Caco-2 (cell line): ENCODE measurements at regions not wholly inside any gene's neighbourhood (a gene's known extent, or its start where the extent isn't known, plus 50 kb on each side); places are given as distances from the start of the nearest gene placed in this dataset.

ENCODE experiments used
- BruUV-seq: library from RNA; stranded (reverse); fragments of 400-500 nt; replicated peaks from 2 replicates; lab custom pipeline; 2021; lab: Mats Ljungman, UMichigan
- CTCF ChIA-PET: fragments of 300-600 bp; sonication (Branson Sonifier 250); formaldehyde crosslinking; loops from one replicate; lab custom pipeline; 2022; ENCODE audit warnings: antibody characterized with exemption; lab: Charles Lee
- POLR2A ChIA-PET: fragments of 300-600 bp; sonication (Branson Sonifier 250); formaldehyde crosslinking; loops from one replicate; lab custom pipeline; 2022; ENCODE audit warnings: antibody characterized with exemption; lab: Charles Lee
- DNase-seq, 2 experiments: peaks; one replicate each; pipeline versions ENCODE4 v3.0.0 to v3.0.0-alpha.2; 2020 to 2022
- H3K27me3 ChIP-seq: replicated peaks from 2 replicates; pipeline ENCODE4 v1.6.0; 2011; ENCODE audit warnings: low read length; ENCODE audit not compliant: control insufficient read depth, insufficient read depth
- H3K36me3 ChIP-seq: 2 replicates; pipeline ENCODE4 v1.5.1; 2011; ENCODE audit warnings: low read length; ENCODE audit not compliant: control insufficient read depth, insufficient read depth
- H3K4me1 ChIP-seq: fragments of 250-450 bp; sonication (Bioruptor Pico); 2 replicates; pipeline ENCODE4 v1.5.1; 2020; ENCODE audit warnings: mild to moderate bottlenecking
- H3K4me3 ChIP-seq: 2 replicates; pipeline ENCODE4 v1.5.1; 2011; ENCODE audit warnings: low read depth, mild to moderate bottlenecking, control low read depth, low read length
- H3K9me3 ChIP-seq: fragments of 250-450 bp; sonication (Bioruptor Pico); 2 replicates; pipeline ENCODE4 v1.5.1; 2020; ENCODE audit warnings: mild to moderate bottlenecking, moderate library complexity
- H3K27ac Mint-ChIP-seq: one replicate; pipeline ENCODE4 v1.8.0; 2022; ENCODE audit warnings: mixed read lengths; ENCODE audit not compliant: unreplicated experiment
- H3K27me3 Mint-ChIP-seq: one replicate; pipeline ENCODE4 v1.8.0; 2022; ENCODE audit warnings: mixed read lengths; ENCODE audit not compliant: insufficient read depth, unreplicated experiment
- H3K36me3 Mint-ChIP-seq: one replicate; pipeline ENCODE4 v1.8.0; 2022; ENCODE audit warnings: mild to moderate bottlenecking, mixed read lengths; ENCODE audit not compliant: insufficient read depth, unreplicated experiment
- H3K4me1 Mint-ChIP-seq: one replicate; pipeline ENCODE4 v1.8.0; 2022; ENCODE audit warnings: low read depth, mixed read lengths; ENCODE audit not compliant: unreplicated experiment
- H3K4me3 Mint-ChIP-seq: one replicate; pipeline ENCODE4 v1.8.0; 2022; ENCODE audit warnings: mild to moderate bottlenecking, moderate library complexity, mixed read lengths; ENCODE audit not compliant: unreplicated experiment
- H3K9me3 Mint-ChIP-seq: one replicate; pipeline ENCODE4 v1.8.0; 2022; ENCODE audit warnings: mixed read lengths; ENCODE audit not compliant: unreplicated experiment
- intact Hi-C: fragments of 100-400 bp; cut with micrococcal nuclease; formaldehyde crosslinking; loops from one replicate; pipeline ENCODE4 v1.10.0; 2022; ENCODE audit not compliant: unreplicated experiment
- TF ChIP-seq, protein P1 (sequence below), 2 experiments: fragments of 200-600 bp in 1 of 2; IDR thresholded peaks; 1 replicate in 1 of 2; 2 replicates in 1 of 2; pipeline versions ENCODE4 v1.5.1 to v1.8.0; 2011 to 2022; ENCODE audit warnings: antibody characterized with exemption in 1 of 2, control low read depth in 1 of 2, inconsistent platforms in 1 of 2, low read depth in 1 of 2, low read length in 1 of 2, mild to moderate bottlenecking in 1 of 2, moderate library complexity in 1 of 2; ENCODE audit not compliant: insufficient read depth in 1 of 2, severe bottlenecking in 1 of 2, unreplicated experiment in 1 of 2

DNA sequence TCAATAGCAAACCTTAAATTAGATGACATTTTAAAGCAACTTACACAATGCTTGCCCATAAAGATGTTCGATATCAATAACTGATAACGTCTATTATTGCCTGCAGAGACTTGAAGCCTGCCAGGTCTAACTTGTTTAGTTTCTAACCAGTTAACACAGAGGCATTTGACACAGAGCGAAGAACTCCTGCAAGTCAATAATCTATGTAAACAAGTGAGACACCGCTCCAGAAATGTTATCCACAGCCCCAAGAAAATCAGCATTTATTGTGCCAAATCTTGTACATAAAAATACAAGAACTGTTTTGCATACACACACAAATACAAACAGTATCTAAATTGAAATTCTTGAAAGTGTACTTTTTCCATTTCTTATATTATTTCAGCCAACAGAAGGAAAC lies 236.0 kb upstream of the DIO3 start:
- Histone ChIP-seq H3K36me3 (no peaks in the 10 kb centered on the region), H3K4me3 (no peak overlapping the region), H3K4me1 (peaks cover 7% of the 10 kb centered on the region; the same call in 1 of the 2 replicates), H3K27me3 (no peaks in the 10 kb centered on the region), H3K9me3 (peaks cover 7% of the 10 kb centered on the region; the same call in 1 of the 2 replicates)
- H3K36me3 Mint-ChIP-seq: no peaks in the 10 kb centered on the region
- TF ChIP-seq, protein P1, sequence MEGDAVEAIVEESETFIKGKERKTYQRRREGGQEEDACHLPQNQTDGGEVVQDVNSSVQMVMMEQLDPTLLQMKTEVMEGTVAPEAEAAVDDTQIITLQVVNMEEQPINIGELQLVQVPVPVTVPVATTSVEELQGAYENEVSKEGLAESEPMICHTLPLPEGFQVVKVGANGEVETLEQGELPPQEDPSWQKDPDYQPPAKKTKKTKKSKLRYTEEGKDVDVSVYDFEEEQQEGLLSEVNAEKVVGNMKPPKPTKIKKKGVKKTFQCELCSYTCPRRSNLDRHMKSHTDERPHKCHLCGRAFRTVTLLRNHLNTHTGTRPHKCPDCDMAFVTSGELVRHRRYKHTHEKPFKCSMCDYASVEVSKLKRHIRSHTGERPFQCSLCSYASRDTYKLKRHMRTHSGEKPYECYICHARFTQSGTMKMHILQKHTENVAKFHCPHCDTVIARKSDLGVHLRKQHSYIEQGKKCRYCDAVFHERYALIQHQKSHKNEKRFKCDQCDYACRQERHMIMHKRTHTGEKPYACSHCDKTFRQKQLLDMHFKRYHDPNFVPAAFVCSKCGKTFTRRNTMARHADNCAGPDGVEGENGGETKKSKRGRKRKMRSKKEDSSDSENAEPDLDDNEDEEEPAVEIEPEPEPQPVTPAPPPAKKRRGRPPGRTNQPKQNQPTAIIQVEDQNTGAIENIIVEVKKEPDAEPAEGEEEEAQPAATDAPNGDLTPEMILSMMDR (IDR thresholded peaks at IDR 0.05; ENCODE audit: insufficient read depth in 1 of 2, low read depth in 1 of 2, low read length in 1 of 2, severe bottlenecking in 1 of 2, unreplicated experiment in 1 of 2): no peak
- intact Hi-C loops: no loop called here
- H3K27me3 Mint-ChIP-seq: no peaks in the 10 kb centered on the region
- ChIA-PET CTCF (no interaction called here), POLR2A (no interaction called here)
- no TSS peak for BruUV-seq
- no peak for DNase-seq
- H3K4me3 Mint-ChIP-seq: no peak overlapping the region
- H3K27ac Mint-ChIP-seq: no peak overlapping the region
- peaks cover 18% of the 10 kb centered on the region for H3K9me3 Mint-ChIP-seq
- no peaks in the 10 kb centered on the region for H3K4me1 Mint-ChIP-seq

DNA sequence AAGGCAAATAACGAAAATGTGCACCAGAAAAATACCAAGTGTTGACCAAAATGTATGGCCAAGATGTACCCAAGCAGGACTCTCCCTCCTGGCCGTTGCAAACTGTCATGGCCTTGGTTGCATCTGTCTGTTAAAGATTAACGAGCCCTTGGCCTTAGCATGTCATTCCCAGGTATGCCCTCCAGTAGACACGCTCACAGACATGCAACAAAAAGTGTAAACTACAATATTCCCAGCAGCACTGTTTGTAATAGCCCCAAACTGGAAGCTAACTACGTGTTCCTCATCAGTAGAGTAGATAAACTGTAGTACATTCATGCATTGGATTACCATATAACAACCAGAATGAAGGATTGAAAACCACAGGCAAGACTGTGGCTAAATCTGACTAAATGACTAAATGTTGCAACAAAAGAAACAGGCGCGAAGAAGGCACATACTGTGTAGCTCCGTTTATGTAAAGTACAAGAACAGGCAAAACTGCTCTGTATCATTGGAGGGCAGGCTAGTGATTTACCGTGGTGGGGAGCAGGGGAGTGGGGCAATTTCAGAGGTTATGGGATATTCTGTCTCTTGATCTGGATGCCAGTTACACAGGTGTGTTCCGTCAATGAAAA lies 232.8 kb upstream of the DIO3 start:
- H3K9me3 ChIP-seq: peaks cover 9% of the 10 kb centered on the region; the same call in 1 of the 2 replicates
- H3K36me3 ChIP-seq: no peaks in the 10 kb centered on the region
- no peaks in the 10 kb centered on the region for H3K36me3 Mint-ChIP-seq
- BruUV-seq: no TSS peak
- no peak for DNase-seq
- no peaks in the 10 kb centered on the region for H3K4me1 ChIP-seq
- CTCF ChIA-PET: no interaction called here
- peaks cover 13% of the 10 kb centered on the region for H3K9me3 Mint-ChIP-seq
- TF ChIP-seq, protein P1 (IDR thresholded peaks at IDR 0.05; ENCODE audit: insufficient read depth in 1 of 2, low read depth in 1 of 2, low read length in 1 of 2, severe bottlenecking in 1 of 2, unreplicated experiment in 1 of 2): no peak
- H3K27ac Mint-ChIP-seq: no peak overlapping the region
- H3K27me3 ChIP-seq: no peaks in the 10 kb centered on the region
- H3K4me3 ChIP-seq: no peak overlapping the region
- no peaks in the 10 kb centered on the region for H3K27me3 Mint-ChIP-seq
- POLR2A ChIA-PET: no interaction called here
- H3K4me1 Mint-ChIP-seq: no peaks in the 10 kb centered on the region
- intact Hi-C loops: no loop called here
- H3K4me3 Mint-ChIP-seq: no peak overlapping the region

DNA sequence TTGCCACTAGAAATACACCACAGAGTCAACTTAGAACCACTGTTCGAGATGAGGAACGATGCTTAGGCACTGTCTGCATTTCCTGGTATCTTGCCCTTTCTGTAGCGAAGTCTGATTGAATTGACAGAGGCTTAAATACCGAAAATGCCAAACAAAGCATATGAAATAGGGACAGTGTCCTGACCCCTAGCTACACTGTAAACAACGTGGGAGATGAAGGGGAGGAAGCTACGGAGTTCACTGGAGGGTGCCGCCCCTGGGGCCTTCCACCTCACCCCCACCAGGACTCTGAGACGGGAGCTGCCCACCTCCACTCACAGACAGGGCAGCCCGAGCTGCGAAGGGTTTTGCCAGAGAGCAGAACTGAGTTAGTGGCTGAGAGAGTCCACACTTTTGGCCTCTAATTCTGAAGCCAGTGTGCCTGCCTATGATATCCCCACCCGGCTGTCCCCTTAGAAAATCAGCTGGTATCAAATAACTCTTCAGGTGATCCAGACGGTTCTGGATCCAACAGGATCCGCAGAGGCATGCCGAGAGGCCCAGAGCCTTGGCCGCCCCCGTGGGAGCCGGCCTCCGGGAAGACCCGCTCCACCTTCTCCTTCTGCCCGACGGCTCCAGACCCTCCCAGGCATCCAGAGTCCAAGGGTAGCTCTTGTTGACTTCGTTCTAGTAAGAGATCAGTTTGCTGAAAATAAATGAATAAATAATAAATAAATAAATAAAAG lies 230.7 kb upstream of the DIO3 start:
- no peak for DNase-seq
- Histone ChIP-seq H3K9me3 (peaks cover 4% of the 10 kb centered on the region; the same call in 1 of the 2 replicates), H3K4me1 (peaks cover 13% of the 10 kb centered on the region), H3K36me3 (no peaks in the 10 kb centered on the region), H3K27me3 (no peaks in the 10 kb centered on the region), H3K4me3 (no peak overlapping the region)
- Mint-ChIP-seq H3K27me3 (no peaks in the 10 kb centered on the region), H3K36me3 (no peaks in the 10 kb centered on the region), H3K4me1 (peaks cover 7% of the 10 kb centered on the region), H3K9me3 (peaks cover 7% of the 10 kb centered on the region), H3K4me3 (no peak overlapping the region), H3K27ac (no peak overlapping the region)
- intact Hi-C loops: no loop called here
- POLR2A ChIA-PET: no interaction called here
- TF ChIP-seq, protein P1 (IDR thresholded peaks at IDR 0.05; ENCODE audit: insufficient read depth in 1 of 2, low read depth in 1 of 2, low read length in 1 of 2, severe bottlenecking in 1 of 2, unreplicated experiment in 1 of 2): no peak
- CTCF ChIA-PET: no interaction called here
- BruUV-seq: no TSS peak
